GM12865 (cell line): ENCODE measurements at regions not wholly inside any gene's neighbourhood (a gene's known extent, or its start where the extent isn't known, plus 50 kb on each side); places are given as distances from the start of the nearest gene placed in this dataset.

Source experiments
- DNase-seq: peaks from one replicate; pipeline ENCODE4 v3.0.0; 2010; ENCODE audit warnings: low read depth
- H3K4me3 ChIP-seq: 2 replicates; pipeline ENCODE4 v1.5.1; 2011; ENCODE audit warnings: mild to moderate bottlenecking, low read depth, low read length, control low read depth
- CTCF ChIP-seq: IDR thresholded peaks from 2 replicates; pipeline ENCODE4 v1.5.1; 2011; ENCODE audit warnings: low read length, control low read depth, low read depth, inconsistent platforms; ENCODE audit not compliant: insufficient read depth; ENCODE audit errors: missing control alignments

- H3K4me3 ChIP-seq, result no peak overlapping the region
- no peak for DNase-seq
- TF ChIP-seq CTCF, result no peak
Measured at GRCh38 chr2:22756276-22757043, 628.5 kb upstream of the KLHL29 start.

GRCh38 chr2:22769497-22769896, 615.5 kb upstream of the KLHL29 start:
- TF ChIP-seq CTCF, result no peak
- no peak overlapping the region for H3K4me3 ChIP-seq
- DNase-seq, result no peak

GRCh38 chr2:22784566-22784965, 600.4 kb upstream of the KLHL29 start:
- no peak for DNase-seq
- TF ChIP-seq CTCF, result no peak
- H3K4me3 ChIP-seq, result no peak overlapping the region

- no peak for TF ChIP-seq CTCF
- DNase-seq, result no peak
- no peak overlapping the region for H3K4me3 ChIP-seq
Measured at GRCh38 chr2:22786817-22787216, 598.2 kb upstream of the KLHL29 start.

GRCh38 chr2:22787745-22788144, 597.2 kb upstream of the KLHL29 start:
- TF ChIP-seq CTCF, result no peak
- DNase-seq, result no peak
- H3K4me3 ChIP-seq, result no peak overlapping the region

GRCh38 chr2:22788749-22789327, 596.1 kb upstream of the KLHL29 start:
- no peak overlapping the region for H3K4me3 ChIP-seq
- TF ChIP-seq CTCF, result no peak
- DNase-seq, result no peak
